Kidney epithelial cell (primary cell): ENCODE measurements at regions not wholly inside any gene's neighbourhood (a gene's known extent, or its start where the extent isn't known, plus 50 kb on each side); places are given as distances from the start of the nearest gene placed in this dataset.

Experiments
- DNase-seq: peaks from one replicate; pipeline ENCODE4 v3.0.0-alpha.2; 2010; ENCODE audit warnings: low read depth
- H3K27me3 ChIP-seq: 2 replicates; pipeline ENCODE4 v1.6.0; 2011; ENCODE audit warnings: low read length; ENCODE audit not compliant: control insufficient read depth, insufficient read depth
- H3K36me3 ChIP-seq: 2 replicates; pipeline ENCODE4 v1.5.1; 2011; ENCODE audit warnings: low read length; ENCODE audit not compliant: control insufficient read depth, insufficient read depth
- H3K4me3 ChIP-seq: 2 replicates; pipeline ENCODE4 v1.5.1; 2011; ENCODE audit warnings: low read depth, mild to moderate bottlenecking, control low read depth, low read length
- TF ChIP-seq, protein P1 (sequence below): IDR thresholded peaks from 2 replicates; pipeline ENCODE4 v1.5.1; 2011; ENCODE audit warnings: mild to moderate bottlenecking, moderate library complexity, low read length, control low read depth, inconsistent platforms; ENCODE audit not compliant: insufficient read depth, poor library complexity, severe bottlenecking

DNA sequence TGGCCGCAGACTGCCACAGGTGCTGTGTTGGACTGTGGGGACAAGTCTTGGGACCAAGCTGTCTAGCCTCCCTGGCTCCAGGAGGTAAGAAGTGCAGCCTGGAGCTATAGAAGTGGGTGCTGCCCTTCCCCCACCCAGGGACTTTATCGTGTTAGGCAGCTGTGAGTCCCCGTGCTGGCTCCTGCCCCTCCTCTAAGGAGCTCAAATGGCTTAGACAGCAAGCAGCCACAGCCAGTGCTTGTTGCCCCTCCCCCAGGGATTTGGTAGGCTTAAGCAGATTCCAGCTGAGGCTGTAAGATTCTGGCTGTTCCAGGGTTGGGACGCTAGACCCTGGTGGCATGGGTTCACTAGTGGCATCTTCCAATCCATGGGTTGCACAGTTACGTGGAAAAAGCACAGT, 979.4 kb upstream of the PCDH10 start:
- DNase-seq, result no peak
- Histone ChIP-seq H3K36me3 (no peaks in the 10 kb centered on the region), H3K4me3 (no peak overlapping the region), H3K27me3 (no peaks in the 10 kb centered on the region)
- TF ChIP-seq, protein P1, sequence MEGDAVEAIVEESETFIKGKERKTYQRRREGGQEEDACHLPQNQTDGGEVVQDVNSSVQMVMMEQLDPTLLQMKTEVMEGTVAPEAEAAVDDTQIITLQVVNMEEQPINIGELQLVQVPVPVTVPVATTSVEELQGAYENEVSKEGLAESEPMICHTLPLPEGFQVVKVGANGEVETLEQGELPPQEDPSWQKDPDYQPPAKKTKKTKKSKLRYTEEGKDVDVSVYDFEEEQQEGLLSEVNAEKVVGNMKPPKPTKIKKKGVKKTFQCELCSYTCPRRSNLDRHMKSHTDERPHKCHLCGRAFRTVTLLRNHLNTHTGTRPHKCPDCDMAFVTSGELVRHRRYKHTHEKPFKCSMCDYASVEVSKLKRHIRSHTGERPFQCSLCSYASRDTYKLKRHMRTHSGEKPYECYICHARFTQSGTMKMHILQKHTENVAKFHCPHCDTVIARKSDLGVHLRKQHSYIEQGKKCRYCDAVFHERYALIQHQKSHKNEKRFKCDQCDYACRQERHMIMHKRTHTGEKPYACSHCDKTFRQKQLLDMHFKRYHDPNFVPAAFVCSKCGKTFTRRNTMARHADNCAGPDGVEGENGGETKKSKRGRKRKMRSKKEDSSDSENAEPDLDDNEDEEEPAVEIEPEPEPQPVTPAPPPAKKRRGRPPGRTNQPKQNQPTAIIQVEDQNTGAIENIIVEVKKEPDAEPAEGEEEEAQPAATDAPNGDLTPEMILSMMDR, result no peak

DNA sequence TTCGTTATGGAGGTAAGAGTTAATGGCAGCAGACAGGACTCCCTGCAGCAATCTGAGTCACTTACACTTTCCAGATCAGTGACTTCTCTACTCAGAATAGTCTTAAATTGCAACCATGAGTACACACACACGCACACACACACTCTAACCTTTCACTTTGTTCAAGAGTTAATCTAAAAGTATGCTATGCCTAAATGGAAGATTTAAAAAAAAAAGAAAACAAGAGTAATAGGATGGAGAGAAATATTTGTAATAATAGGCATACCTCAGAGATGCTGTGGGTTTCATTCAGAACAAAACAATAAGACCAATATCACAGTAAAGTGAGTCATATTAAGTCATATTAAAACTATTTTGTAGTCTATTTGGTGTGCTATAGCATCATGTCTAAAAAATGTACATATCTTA, 969.1 kb upstream of the PCDH10 start:
- H3K4me3 ChIP-seq, result no peak overlapping the region
- H3K27me3 ChIP-seq, result no peaks in the 10 kb centered on the region

DNA sequence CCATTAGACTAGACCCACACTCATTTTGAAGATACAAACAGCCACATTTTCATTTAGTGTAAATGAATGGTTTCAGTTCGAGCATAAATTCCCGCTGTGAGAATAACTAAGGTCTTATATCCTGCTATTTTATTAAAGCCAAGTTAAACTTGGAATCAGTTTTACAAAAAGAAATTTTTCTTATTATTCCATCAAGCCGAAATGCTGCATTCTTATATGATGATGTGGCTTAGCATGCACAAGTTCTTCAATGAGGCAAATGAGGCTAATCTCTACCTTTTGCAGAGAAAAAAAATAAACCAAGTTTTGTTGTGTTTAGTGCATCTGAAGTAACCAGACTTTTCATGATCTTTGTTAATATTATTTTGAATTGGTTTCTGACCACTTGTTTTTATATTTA, 953.9 kb upstream of the PCDH10 start:
- no peak for DNase-seq
- TF ChIP-seq, protein P1, result no peak
- H3K27me3 ChIP-seq, result no peaks in the 10 kb centered on the region

More for the DNA sequence above, 969.1 kb upstream of the PCDH10 start:
- TF ChIP-seq, protein P1, result no peak
- peak; percentile 79 for DNase-seq
- H3K36me3 ChIP-seq, result no peaks in the 10 kb centered on the region

DNA sequence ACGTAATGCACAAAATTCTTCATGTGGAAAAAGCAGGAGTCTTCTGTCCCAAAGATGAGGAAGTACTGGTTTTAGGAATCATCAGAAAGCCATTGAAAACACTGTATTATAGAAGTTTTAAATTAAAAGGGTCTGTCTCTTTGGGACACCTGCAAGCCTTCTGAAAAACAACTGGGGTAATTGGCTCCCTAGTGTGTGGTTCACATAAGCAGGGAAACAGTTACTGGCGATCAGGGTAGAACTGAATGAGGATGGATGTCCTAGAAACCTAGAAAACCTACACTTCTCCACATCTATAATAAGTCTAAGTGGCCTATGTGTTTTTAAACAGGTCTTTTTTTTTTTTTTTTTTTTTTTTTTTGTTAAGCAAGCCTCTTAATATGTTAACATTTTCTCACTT, 945.5 kb upstream of the PCDH10 start:
- TF ChIP-seq, protein P1, result no peak
- Histone ChIP-seq H3K27me3 (no peaks in the 10 kb centered on the region), H3K4me3 (no peak overlapping the region), H3K36me3 (no peaks in the 10 kb centered on the region)
- no peak for DNase-seq

More for the DNA sequence above, 953.9 kb upstream of the PCDH10 start:
- no peak overlapping the region for H3K4me3 ChIP-seq
- no peaks in the 10 kb centered on the region for H3K36me3 ChIP-seq

DNA sequence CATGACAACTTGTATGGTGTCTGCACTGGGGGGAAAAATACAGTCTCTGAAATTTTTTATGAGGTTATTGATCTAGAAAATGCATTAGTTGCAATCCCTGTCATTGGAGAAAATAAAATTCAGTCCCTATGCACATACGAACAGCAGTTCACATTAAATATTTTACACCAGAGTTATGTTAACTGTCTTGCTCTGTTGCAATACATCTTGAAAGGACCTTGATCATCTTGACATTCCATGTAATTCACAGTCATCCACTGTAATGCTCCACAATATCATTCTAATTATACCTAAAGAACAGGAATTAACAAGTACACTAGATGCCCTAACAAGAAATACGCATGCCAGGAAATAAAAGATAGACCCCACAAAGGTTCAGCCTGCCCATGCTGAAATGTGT, 934.6 kb upstream of the PCDH10 start:
- no peak for DNase-seq
- Histone ChIP-seq H3K27me3 (no peaks in the 10 kb centered on the region), H3K36me3 (no peaks in the 10 kb centered on the region), H3K4me3 (no peak overlapping the region)
- TF ChIP-seq, protein P1, result no peak

DNA sequence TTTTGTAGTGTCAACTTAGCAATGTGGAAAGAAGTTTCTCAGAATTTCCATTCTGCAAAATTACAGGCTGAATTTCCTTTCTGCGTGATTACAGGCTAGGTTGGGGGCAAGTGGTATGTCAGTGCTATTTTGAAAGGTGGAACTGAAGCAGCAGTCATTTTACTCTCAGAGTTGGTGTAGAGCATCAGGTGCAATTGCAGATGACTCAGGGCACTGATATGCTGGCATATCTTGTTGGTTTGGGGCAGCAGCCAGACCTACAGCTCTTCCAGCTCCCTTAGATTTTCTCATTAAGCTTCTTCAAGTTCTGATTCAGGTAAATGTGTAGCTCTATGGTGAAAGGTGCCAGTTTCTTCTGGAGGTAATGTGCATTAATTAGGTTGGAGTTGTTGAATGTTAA, 930.7 kb upstream of the PCDH10 start:
- peak; percentile 9 for DNase-seq
- TF ChIP-seq, protein P1, result no peak
- H3K27me3 ChIP-seq, result no peaks in the 10 kb centered on the region

More for the DNA sequence above, 930.7 kb upstream of the PCDH10 start:
- H3K36me3 ChIP-seq, result no peaks in the 10 kb centered on the region
- no peak overlapping the region for H3K4me3 ChIP-seq
